Stimulated activated CD4-positive, alpha-beta T cell treated with anti-CD3 and anti-CD28 coated beads, Interleukin-1b, Interleukin-23, amount 100 ng/mL, for 24 hours (primary cell): ENCODE measurements at regions not wholly inside any gene's neighbourhood (a gene's known extent, or its start where the extent isn't known, plus 50 kb on each side); places are given as distances from the start of the nearest gene placed in this dataset.

Experiments used
- DNase-seq, 4 experiments: peaks; one replicate each; pipeline ENCODE4 v3.0.0-alpha.2; 2020; ENCODE audit warnings: low read depth in 4 of 4, low spot score in 1 of 4

DNA sequence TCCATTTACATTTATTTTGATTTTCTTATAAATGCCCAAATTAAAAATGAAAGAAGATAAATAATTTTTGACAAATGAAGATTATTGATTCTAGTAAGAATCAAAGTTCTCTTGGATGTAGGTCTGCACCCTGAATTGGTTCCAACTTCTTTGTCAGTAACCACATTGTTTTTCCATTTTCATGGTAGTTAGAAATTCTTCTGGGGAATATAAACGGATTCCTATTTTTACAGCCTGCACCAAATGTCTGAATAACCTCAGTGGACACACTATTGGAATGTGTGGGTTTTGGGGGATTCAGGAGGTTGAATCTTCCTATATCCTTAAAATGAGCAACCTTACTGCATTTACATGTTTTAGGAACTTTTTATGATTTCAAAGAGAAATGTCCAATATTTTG lies 1085.3 kb upstream of the MAP3K7 start:
- DNase-seq = no peak

DNA sequence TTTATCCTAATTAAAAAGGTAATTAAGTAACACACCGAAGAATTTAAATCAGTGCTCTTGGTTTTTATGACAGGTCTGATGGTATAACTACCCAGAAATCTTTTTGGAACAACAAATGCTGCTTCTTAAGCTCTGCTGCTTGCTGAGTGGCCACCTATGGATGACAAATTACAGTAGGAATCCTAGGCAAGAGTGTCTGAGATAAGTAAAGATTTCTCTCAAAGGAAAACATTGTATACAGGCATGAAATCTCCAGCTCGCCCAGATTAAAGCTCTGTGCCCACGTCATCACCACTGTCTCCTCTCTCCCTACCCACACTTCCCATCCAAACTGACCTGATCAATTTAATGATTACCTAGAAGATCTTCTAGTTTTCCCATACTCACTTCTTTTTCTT lies 1083.0 kb upstream of the MAP3K7 start:
- DNase-seq = no peak

DNA sequence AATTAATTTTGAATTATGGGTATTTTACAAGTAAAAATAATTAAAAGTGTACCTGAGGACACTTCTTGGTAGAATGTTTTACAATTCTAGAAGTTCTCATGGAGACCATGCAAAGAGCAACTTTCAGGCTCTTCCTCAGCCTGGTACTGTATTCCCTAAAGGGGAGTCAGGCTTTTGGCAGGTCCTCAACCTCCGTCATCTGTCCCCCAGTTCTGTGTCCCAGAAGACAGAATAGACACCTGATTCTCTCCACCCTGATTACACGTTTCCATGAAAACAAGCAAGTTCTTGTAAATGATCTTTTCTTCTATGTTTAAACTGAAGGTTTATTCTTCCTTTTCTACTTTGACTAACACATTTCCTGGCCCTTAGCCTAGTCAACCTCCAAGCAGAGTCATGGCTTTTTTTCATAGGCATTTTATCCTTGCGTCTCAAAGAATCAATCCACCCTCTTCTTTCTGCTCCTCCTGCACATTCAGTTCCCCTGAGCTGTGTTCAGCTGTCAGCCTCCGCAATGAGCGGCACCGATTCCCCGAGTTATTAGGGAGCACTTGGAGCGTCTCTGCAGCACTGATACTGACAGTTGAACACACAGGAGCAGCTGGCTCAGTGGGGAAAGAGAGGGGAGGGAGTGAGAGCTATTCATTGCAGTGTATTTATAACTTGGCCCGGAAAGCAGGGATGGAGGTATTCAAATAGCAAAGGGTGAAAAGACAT lies 1082.4 kb upstream of the MAP3K7 start:
- no peak for DNase-seq

DNA sequence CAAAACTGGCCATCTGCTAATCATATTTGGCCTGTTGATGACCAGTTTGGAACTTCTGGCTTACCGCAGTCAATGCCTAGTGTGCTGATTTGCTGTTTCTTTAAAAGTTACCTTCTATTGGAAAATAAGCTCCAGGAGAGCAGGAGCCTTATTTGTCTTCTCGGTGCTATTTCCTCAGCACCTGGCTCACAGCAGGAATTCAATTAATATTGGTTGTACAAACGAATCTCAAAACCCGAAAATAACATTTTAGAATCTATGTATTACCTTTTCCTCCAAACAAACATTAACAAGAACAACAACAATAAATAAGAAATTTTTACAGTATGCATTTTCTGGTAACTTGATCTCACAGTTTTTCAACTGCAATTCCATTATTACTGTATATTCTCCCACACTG lies 1080.7 kb upstream of the MAP3K7 start:
- DNase-seq = no peak

DNA sequence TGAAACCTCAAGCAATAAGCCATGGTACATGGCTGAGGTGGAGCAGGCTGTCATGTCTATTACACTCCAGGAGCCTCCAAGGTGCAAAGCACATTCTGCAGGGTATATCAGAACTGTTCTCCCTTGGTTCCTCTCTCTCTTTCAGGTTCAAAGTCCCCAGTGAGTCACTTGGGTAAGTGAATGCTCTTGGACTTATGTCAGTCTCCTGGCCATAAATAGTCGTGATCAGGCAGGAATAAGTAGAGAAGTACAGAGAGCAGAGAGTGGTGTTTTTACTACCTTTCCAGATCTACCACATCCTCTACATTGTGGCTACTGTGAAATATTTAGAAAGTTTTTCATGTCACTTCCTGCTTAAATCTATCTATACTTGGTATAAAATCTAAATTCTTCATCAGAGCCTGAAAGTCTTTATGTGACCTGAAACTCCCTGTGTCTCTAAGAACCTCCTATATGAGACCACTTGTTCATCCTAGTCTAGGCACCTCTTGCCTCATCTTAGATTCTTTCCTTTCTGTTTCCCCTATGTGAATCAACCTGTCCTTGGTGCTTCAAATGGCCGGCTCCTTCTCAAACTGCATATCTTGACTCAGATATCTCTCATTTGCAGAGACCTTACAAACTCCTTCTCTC lies 1077.6 kb upstream of the MAP3K7 start:
- DNase-seq = no peak

DNA sequence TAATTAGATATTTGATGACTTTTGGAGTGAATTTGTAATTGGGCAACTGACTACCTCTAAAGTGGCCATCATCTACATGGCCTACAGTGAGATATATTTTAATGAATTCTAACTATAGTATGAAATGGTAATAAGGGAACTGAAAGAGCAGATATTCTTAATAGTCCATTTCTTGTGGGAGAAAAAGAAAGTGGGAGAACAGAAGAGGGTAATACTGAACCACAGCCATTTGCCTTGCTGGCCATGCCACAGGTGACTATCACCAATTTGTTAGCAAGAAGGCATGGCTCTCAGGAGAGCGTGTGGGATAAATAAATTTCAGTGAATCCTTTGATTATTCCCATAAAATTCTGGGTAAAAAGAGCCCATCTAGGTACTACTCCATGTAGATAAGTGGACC lies 1074.0 kb upstream of the MAP3K7 start:
- DNase-seq = no peak

DNA sequence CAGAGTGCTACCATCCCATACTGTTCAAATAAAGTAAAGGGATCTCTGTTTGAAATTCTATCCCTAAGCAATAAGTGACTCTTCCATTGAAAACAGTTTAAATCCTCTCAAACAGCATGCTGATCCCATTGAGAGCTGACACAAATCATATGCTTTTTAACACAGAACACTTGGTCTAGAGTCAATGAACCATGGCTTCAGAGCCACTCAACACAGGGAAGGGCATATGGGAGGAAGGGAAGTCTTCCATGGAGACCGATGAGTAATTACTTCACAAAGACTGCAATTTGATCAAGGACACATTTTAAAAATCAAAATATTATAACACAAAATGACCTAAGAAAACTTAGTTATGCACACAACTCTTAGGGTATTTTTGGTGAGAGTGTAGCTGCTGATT lies 1073.0 kb upstream of the MAP3K7 start:
- no peak for DNase-seq

DNA sequence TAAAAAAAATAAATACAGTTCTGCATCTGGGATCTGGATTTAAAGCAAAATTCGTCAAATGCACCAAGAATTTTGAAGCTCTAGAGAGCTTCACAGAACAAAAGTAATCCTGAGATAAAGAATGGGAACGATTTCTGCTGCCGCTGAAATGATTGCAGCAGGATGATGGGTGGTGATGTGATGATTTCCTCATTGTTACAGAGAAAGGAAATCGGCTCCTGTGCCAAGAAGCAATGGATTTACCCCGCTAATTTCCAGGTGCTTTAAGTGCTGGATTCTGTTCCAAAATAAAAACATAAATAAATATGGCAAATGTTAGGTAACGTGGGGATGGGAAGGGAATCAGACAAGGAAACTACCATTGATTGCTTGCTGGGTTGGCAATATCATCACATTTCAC lies 1067.9 kb upstream of the MAP3K7 start:
- no peak for DNase-seq

DNA sequence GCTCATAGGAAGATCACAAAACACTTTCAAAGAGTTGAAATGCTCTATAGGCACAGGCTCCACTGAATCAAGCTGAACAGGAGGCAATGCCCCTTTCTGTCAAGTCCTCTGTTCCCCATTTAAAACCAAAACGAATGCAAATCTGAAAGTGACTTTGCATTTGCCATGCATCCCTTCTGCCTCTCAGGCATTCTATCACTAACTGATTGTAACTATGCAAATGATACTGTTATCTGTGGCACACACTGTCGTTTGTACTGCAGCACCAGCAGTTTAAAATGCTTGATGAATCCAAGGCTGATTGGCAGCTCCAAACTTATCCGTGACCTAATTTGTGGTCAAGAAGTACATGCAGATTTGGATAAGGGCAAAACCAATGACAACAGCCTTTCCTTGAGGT lies 1067.5 kb upstream of the MAP3K7 start:
- DNase-seq = no peak

DNA sequence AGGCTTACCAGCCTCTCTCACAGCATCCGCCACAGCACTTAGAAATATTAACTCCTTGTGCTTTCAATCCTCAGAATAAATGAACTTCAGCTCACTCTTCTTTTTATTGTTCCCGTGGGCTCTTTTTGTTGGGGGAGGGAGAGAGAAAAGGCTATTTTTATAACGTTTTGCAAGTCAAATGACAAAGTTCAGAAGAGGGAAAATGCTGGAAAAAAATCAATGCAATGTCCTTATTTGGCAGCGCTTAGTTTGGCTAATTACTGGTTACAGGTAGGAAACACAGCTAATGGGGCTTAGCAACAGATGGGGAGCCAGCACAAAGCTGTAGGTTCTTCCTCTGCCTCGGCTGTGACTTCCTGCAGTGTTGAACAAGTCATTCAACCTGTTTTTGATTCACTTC lies 1067.0 kb upstream of the MAP3K7 start:
- no peak for DNase-seq

DNA sequence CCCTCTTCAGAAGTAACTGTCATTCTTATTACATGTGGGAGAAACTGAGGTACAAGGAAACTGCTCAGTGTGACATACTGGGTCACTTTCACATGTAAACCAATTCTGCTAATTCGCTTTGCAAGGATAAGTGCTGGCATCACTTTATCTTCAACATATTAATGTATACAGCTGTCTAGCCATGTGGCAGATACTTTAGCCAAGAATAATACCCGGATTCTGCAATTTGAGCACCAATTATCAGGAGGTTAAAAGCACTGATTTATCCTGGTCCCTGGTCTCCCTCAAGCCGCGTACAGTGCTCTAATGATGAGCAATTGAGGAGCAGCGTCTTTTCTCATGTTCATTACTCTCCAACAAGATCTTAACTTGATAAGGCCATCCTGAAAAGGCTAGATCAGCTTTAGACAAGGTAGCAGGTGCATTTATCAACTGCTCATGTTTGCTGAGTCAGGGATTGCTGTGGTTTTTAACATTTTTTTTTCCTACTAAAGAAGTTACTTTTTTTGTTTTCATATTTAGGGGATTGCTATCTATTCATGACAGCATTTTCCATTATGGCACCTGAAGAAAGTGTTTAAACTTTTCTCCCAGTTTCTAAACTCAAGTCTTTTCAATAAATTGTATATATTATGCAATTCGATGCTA lies 1066.3 kb upstream of the MAP3K7 start:
- no peak for DNase-seq

DNA sequence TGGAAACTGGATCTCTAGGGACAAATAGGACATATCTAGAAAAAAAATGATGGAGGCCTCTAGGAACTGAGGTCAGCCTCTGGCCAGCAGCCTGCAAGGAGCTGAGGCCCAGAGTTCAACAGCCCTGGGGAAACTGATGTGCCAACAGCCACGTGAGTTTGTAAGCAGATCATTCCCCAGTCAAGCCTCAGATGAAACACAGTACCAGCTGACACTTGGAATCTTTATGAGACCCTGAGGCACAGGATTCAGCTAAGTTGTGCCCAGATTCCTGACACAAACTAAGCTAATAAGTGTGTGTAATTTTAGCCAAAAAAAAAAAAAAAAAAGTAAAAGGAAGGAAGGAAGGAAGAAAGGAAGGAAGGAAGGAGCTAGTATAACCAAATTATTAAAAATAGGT lies 1059.8 kb upstream of the MAP3K7 start:
- no peak for DNase-seq

DNA sequence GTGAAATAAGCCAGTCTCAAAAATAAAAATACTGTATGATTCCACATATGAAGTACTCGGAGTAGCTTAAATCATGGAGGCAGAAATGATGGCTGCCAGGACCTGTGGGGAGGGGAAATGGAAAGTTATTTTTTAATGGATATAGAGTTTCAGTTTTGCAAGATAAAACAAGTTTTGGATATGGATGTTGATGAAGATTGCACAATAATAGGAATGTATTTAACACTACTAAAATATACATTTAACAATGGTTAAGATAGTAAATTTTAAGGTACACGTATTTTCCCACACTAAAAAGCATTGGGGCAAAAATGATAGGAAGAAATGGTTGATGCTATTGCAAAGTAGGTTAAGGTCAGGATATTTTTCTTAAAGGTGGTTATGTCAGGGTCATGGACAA lies 1058.9 kb upstream of the MAP3K7 start:
- DNase-seq = no peak

DNA sequence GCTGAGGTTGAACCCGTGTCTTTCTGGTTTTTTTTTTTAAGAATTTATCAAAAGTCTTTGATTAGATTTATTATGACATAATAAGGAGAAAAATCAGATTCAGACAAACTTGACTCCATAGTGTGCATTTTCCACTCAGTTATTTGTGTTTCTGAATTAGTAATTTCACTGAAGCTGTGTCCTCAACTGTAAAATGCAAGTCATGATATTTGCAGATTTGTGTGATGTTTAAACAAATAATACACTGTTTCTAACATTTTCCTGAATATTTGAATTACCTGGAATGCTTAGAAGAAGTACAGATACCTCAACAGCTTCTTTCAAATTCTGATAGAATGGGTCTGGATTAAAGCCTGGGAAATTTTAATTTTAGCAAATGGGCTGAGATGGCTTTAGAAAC lies 1050.3 kb upstream of the MAP3K7 start:
- no peak for DNase-seq

DNA sequence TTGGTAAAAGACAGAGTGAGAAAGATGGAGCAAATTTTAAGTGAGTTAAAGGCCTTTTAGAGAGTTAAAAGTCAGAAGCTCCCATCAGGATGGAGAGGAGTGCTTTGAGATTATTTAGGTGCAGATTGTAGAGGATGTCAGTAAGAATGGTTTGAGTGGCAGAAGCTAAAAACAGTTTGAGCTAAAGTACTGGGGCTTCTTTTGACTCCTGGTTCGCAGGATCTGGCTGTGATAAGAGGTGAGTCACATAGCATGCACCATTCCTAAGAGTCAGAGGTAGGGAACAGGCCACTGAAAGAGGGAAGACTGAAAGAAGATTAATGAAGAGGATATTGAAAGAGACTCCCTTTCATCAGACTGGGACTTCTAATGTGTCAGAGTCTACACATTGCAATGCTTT lies 1047.9 kb upstream of the MAP3K7 start:
- no peak for DNase-seq

DNA sequence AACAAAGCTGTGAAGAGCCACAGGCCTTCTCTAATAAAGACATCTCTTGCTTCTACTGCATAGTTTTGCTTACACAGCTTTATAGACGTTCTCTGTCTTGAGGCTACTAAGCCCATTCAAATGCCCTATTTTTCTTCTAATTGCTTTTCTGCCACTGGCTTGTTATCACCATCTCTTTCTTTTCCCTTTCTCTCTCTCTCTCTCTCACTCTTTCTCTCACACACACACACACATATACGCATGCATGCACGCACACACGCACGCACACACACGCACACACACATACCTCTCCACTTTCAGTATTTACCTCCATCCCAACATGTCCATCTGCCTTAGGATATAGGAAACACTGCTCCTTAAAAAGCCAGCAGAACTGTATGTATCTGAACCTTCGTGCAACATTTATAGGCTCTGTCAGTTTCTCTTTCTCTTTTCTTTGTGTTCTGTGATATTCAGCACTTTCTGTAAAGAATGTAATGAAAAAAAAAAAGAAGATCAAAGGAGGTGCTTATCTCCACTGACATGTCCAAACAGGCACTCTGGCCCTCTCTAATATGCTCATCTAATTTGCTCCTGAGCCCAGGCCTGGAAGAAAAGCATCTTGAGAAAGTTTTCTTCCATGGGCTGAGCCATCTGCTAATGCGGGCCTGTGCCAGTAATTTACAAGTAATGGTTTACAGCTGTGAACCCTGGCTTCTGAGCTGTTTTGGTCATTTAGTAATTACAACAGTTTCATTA lies 1046.7 kb upstream of the MAP3K7 start:
- DNase-seq = no peak

DNA sequence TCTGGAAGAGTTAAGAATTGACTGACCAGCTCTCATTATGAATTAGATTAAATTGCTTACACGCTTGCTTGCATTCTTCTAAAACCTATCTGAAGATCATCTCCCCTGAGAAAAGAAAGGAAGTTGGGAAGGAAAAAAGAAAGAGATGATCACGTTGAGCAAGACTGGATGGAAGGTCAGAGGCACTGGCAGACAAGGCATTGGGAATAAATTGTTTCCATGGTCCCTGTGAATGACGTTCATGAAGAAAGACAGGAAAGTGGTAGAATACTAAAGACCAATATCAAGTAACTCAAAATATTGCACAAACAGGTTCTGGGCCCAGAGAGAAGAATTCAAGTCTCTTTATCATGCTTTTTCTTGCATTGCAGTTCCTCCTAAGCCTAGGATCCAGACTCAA lies 1045.4 kb upstream of the MAP3K7 start:
- no peak for DNase-seq

DNA sequence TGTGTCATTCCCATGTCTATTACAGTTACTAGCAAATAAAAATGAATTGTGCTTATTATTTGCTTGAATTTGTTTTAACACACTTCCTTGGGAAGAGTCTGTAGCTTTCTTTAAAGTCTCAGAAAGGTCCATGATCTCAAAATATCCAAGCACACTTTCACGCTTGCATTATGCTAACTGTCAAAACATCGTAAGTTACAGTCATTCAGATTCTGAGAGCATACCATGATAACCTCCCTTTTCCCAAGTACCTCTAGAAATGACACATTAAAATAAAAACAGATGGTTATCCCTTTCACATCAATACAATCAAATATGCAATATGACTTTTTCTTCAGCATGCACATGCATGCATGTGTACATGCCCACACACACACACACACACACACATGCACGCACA lies 1044.4 kb upstream of the MAP3K7 start:
- DNase-seq = no peak

DNA sequence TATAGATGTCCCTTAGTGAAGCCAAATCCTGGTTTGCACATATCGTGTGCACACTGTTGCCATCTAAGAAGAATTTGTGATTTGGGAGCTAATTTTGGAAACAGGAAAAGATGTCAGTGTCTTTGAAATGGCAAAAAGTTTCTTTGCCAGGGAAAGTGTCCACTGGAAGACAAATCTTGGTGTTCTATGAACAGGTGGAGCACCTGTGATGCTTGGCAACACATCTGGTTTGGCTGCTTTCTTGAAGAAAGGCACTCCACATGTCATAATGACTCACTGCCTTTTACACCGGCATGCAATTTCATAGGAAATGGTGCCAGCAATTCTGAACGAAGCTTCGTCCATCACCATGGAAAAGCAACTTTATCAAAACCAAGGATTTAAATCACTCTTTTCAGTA lies 1040.0 kb upstream of the MAP3K7 start:
- DNase-seq = no peak

DNA sequence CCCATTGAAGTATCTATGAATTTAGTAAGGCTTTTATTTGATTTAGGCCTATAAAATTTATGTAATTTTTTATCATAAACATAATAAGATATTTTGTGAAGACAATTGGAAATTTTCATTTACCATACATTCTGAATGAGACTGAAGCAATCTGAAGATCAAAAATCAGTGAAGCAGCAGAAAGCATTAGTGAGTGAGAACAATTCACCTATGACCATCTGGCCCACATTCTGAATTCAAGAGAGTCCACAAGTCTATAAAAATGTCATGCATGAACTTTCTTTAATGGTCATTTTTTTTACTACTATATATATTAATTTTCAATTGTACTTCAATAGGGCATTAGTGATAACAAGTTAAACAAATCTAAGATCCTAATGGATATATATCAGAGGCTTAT lies 1026.6 kb upstream of the MAP3K7 start:
- DNase-seq = no peak

DNA sequence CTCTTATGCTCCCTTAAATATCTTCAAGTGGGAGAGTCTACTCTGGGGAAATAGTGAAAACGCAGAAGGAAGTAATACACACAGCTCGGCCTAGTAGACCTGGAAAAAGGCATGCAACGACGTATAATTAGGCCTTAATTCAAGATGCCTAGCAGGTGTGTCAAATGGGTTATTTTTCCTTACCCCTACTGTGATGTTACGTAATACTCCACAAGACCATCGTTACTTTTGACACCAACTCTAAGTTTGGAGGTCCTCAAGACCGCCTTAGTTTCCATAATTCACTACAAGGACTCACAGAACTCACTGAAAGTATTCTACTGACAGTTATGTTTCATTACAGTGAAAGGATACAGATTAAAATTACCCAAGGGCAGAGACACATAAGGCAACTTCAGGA lies 1024.3 kb upstream of the MAP3K7 start:
- no peak for DNase-seq

DNA sequence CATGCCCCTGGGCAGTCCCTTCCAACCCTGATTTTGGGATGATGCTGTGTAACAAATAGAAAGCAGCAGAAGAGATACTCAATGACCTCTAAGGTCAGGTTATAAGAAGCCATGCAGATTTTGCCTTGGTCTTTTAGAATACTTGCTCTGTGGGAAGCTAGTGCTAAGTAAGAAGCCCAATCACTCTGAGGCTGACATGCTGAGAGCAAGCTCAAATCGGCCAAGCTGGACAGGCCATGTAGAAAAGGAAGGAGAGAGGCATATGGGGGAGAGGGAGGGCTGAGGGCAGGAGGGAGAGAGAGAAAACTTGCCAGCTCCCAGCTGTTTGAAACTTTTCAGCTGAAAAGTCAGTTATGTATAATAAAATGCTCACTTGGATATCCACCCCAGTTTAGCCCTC lies 1021.6 kb upstream of the MAP3K7 start:
- no peak for DNase-seq
